ENCODE measurements at regions not wholly inside any gene's neighbourhood (a gene's known extent, or its start where the extent isn't known, plus 50 kb on each side); places are given as distances from the start of the nearest gene placed in this dataset.

- Histone ChIP-seq H3K4me3 (no peak overlapping the region), H3K36me3 (no peaks in the 10 kb centered on the region), H3K27me3 (peaks cover 0 to 26% of the 10 kb centered on the region in 2 donors), H3K4me1 (no peaks in the 10 kb centered on the region), H3K9me3 (peaks cover 0 to 14% of the 10 kb centered on the region in 2 donors), H3K27ac (no peak overlapping the region)
- intact Hi-C loops (cut with DNase I; ENCODE audit: low total_unique reads) = no loop called here
- no peak for DNase-seq (ENCODE audit: low spot score in 2 of 2)
- TF ChIP-seq POLR2A (IDR thresholded peaks at IDR 0.05) = no peak
- no peak for TF ChIP-seq CTCF (IDR thresholded peaks at IDR 0.05)
- no peak for TF ChIP-seq POLR2AphosphoS5 (IDR thresholded peaks at IDR 0.05)
These were observed 95.7 kb upstream of the SIM2 start for GRCh38 chr21:36603221-36603620.

GRCh38 chr21:36605426-36605825, 93.5 kb upstream of the SIM2 start:
- peaks cover 0 to 25% of the 10 kb centered on the region in 2 donors for H3K27me3 ChIP-seq
- TF ChIP-seq CTCF (IDR thresholded peaks at IDR 0.05) (no peak), POLR2AphosphoS5 (IDR thresholded peaks at IDR 0.05) (no peak), POLR2A (IDR thresholded peaks at IDR 0.05) (no peak)
- intact Hi-C loops (cut with DNase I; ENCODE audit: low total_unique reads) = no loop called here
- H3K4me1 ChIP-seq = no peaks in the 10 kb centered on the region
- no peak overlapping the region for H3K4me3 ChIP-seq
- DNase-seq (ENCODE audit: low spot score in 2 of 2) = no peak
- H3K9me3 ChIP-seq = peaks cover 0 to 11% of the 10 kb centered on the region in 2 donors
- no peaks in the 10 kb centered on the region for H3K36me3 ChIP-seq
- no peak overlapping the region for H3K27ac ChIP-seq

DNA sequence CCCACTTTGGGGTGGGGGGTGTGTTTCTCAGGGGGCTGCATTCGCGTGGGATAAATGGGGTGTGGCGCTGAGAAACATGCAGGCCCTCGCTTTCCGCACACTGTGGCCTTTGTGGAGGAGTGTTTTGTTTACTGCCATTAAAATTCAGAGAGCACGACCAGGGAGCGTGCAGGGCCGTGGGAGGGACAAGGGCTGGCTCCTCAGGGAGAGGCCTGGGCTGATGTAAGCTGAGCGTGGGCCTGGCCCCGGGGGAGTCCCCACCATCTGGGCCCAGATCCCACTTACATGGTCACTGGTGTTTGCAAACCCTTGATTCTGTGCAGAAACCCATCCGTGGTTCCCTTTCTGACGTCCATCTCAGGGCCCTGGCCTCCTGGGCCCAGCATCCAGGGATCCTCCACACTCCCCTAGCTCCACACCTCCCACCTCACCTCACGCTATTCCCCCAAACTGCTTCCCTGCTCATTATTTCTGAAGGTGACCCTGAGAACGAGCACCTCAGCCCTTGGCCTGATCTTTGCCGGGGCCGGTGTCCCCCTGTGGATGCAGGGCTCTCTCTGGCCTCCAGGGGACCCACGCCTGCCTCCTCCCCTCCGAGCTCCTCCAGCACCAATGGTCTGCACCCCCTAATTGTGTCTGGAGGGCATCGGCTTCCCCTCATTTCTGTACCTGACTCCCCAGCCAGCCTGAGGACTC, 92.5 kb upstream of the SIM2 start:
- Histone ChIP-seq H3K9me3 (peaks cover 0 to 11% of the 10 kb centered on the region in 2 donors), H3K36me3 (no peaks in the 10 kb centered on the region), H3K27me3 (peaks cover 0 to 14% of the 10 kb centered on the region in 2 donors), H3K4me1 (no peaks in the 10 kb centered on the region), H3K27ac (no peak overlapping the region), H3K4me3 (no peak overlapping the region)
- intact Hi-C loops (cut with DNase I; ENCODE audit: low total_unique reads) = no loop called here
- no peak for DNase-seq (ENCODE audit: low spot score in 2 of 2)
- TF ChIP-seq POLR2AphosphoS5 (IDR thresholded peaks at IDR 0.05) (no peak), CTCF (IDR thresholded peaks at IDR 0.05) (no peak), POLR2A (IDR thresholded peaks at IDR 0.05) (no peak)

GRCh38 chr21:36606983-36607325, 92.0 kb upstream of the SIM2 start:
- Histone ChIP-seq H3K36me3 (no peaks in the 10 kb centered on the region), H3K4me3 (no peak overlapping the region), H3K9me3 (peaks cover 0 to 11% of the 10 kb centered on the region in 2 donors), H3K27me3 (peaks cover 0 to 14% of the 10 kb centered on the region in 2 donors), H3K4me1 (no peaks in the 10 kb centered on the region), H3K27ac (no peak overlapping the region)
- intact Hi-C loops (cut with DNase I; ENCODE audit: low total_unique reads) = no loop called here
- no peak for DNase-seq (ENCODE audit: low spot score in 2 of 2)
- TF ChIP-seq POLR2A (IDR thresholded peaks at IDR 0.05) (no peak), POLR2AphosphoS5 (IDR thresholded peaks at IDR 0.05) (no peak), CTCF (IDR thresholded peaks at IDR 0.05) (no peak)

- no peak for DNase-seq (ENCODE audit: low spot score in 2 of 2)
- Histone ChIP-seq H3K27ac (no peak overlapping the region), H3K9me3 (peaks cover 0 to 11% of the 10 kb centered on the region in 2 donors), H3K4me1 (no peaks in the 10 kb centered on the region), H3K27me3 (peaks cover 0 to 19% of the 10 kb centered on the region in 2 donors), H3K4me3 (no peak overlapping the region), H3K36me3 (no peaks in the 10 kb centered on the region)
- intact Hi-C loops (cut with DNase I; ENCODE audit: low total_unique reads) = no loop called here
- TF ChIP-seq POLR2AphosphoS5 (IDR thresholded peaks at IDR 0.05) (no peak), CTCF (IDR thresholded peaks at IDR 0.05) (no peak), POLR2A (IDR thresholded peaks at IDR 0.05) (no peak)
These were observed 90.6 kb upstream of the SIM2 start for GRCh38 chr21:36608041-36608896.
